Peyer's patch (tissue), 4 donors: ENCODE measurements at regions not wholly inside any gene's neighbourhood (a gene's known extent, or its start where the extent isn't known, plus 50 kb on each side); places are given as distances from the start of the nearest gene placed in this dataset.
A peak's percentile ranks its signal among the peaks of the same experiment; 100 is the strongest.

Experiments
- DNase-seq, 3 donors: peaks; one replicate each; pipeline ENCODE4 v3.0.0-alpha.2; 2017 to 2019
- H3K27ac ChIP-seq, 4 donors: fragments of 200-600 bp; sonication (generic); one replicate each; pipeline ENCODE4 v1.5.1; 2016 to 2019
- H3K27me3 ChIP-seq, 2 donors: fragments of 200-600 bp; sonication (generic); one replicate each; pipeline ENCODE4 v1.5.1; 2019
- H3K36me3 ChIP-seq, 3 donors: fragments of 200-600 bp; sonication (generic); one replicate each; pipeline ENCODE4 v1.5.1; 2016 to 2019
- H3K4me1 ChIP-seq, 4 donors: fragments of 200-600 bp; sonication (generic); one replicate each; pipeline ENCODE4 v1.5.1; 2016 to 2019
- H3K4me3 ChIP-seq, 4 donors: fragments of 200-600 bp; sonication (generic); 1 replicate in 3 of 4; 2 replicates in 1 of 4; pipeline ENCODE4 v1.5.1; 2016 to 2019; ENCODE audit warnings: mild to moderate bottlenecking in 1 of 4
- H3K9me3 ChIP-seq, 4 donors: fragments of 200-600 bp; sonication (generic); one replicate each; pipeline ENCODE4 v1.5.1; 2016 to 2019; ENCODE audit warnings: mild to moderate bottlenecking in 1 of 4
- POLR2A ChIP-seq, 2 donors: fragments of 450-650 bp; IDR thresholded peaks; one replicate each; pipeline ENCODE4 v1.5.1; 2017; ENCODE audit warnings: antibody characterized with exemption in 2 of 2, mild to moderate bottlenecking in 2 of 2, moderate library complexity in 2 of 2
- TF ChIP-seq, protein P1 (sequence below), 6 experiments: fragments of 450-650 bp in 4 of 6; fragments of 200-600 bp in 2 of 6; sonication (generic) in 1 of 6; IDR thresholded peaks; one replicate each; pipeline ENCODE4 v1.5.1; 2017 to 2019; ENCODE audit warnings: antibody characterized with exemption in 6 of 6, mild to moderate bottlenecking in 3 of 6, moderate library complexity in 1 of 6

DNA sequence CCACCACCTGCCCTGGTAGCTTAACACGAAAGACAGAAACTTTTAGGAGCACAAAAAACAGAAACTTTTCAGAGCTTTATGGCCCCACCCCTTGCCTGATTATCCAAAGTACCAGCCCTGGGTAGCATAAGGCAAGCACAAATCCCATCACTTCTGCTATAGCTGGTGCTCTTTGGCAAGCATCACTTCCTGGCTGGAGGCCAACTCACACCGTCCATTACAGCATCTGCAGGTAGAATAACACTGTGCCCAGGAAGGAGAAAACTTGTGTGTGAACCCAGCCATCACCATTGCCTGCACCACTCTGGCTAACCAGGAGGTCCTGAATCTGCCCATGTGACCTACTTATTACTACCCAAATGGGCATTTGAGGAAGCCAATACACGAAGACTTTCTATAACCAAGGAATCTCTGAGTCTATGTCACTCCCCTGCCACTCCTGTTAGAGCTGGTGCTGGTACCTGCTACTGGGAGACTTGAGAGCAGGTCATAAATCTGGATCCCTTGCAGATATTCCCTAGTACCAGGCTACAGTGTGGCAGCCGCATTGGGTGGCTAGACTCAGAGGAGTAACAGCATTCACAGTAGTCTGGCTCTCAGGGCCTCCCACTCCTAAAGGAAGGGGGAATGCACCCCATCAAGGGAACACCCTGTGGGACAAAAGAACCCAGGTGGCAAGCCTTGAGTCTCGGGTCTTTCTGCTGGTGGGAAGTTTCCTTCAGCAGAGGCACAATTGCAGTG lies 73.3 kb upstream of the AKAP13 start:
- no peak for DNase-seq
- Histone ChIP-seq H3K36me3 (no peaks in the 10 kb centered on the region), H3K4me3 (no peak overlapping the region), H3K9me3 (no peaks in the 10 kb centered on the region), H3K27me3 (no peaks in the 10 kb centered on the region), H3K4me1 (no peaks in the 10 kb centered on the region), H3K27ac (no peak overlapping the region)
- TF ChIP-seq, protein P1, sequence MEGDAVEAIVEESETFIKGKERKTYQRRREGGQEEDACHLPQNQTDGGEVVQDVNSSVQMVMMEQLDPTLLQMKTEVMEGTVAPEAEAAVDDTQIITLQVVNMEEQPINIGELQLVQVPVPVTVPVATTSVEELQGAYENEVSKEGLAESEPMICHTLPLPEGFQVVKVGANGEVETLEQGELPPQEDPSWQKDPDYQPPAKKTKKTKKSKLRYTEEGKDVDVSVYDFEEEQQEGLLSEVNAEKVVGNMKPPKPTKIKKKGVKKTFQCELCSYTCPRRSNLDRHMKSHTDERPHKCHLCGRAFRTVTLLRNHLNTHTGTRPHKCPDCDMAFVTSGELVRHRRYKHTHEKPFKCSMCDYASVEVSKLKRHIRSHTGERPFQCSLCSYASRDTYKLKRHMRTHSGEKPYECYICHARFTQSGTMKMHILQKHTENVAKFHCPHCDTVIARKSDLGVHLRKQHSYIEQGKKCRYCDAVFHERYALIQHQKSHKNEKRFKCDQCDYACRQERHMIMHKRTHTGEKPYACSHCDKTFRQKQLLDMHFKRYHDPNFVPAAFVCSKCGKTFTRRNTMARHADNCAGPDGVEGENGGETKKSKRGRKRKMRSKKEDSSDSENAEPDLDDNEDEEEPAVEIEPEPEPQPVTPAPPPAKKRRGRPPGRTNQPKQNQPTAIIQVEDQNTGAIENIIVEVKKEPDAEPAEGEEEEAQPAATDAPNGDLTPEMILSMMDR (IDR thresholded peaks at IDR 0.05), result no peak
- TF ChIP-seq POLR2A (IDR thresholded peaks at IDR 0.05), result no peak

DNA sequence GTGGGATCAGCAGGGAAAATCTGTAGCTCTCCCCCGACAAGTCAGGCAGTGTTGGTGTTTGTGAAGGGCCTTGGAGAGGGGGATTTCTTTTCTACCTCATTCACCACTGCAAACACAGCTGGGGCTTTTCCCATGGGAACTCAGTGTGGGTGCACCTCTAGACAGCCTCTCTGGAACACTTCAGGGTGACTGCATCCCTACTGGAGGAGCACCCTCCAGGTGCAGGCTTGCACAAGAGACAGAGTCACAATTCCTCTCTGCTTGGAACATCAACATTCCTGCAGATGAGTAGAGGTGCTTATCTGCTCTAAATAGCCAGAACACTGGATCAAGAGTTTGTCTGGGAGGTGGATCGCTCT lies 72.7 kb upstream of the AKAP13 start:
- no peak overlapping the region for H3K4me3 ChIP-seq
- H3K27ac ChIP-seq, result no peak overlapping the region
- H3K4me1 ChIP-seq, result no peaks in the 10 kb centered on the region
- H3K27me3 ChIP-seq, result no peaks in the 10 kb centered on the region
- TF ChIP-seq POLR2A (IDR thresholded peaks at IDR 0.05), result no peak
- TF ChIP-seq, protein P1 (IDR thresholded peaks at IDR 0.05), result no peak
- DNase-seq, result no peak
- no peaks in the 10 kb centered on the region for H3K36me3 ChIP-seq
- no peaks in the 10 kb centered on the region for H3K9me3 ChIP-seq

DNA sequence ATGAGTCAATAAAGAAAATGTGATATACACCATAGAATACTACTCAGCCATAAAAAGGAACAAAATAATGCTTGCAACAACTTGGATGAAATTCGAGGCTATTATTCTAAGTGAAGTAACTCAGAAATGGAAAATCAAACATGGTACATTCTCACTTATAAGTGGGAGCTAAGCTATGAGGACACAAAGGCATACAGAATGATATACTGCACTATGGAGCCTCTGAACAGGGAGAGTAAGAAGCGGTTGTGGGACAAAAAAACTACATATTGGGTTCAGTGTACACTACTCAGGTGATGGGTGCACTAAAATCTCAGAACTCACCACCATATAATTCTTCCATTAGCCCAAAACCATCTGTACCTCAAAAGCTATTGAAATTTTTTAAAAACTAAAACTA lies 68.8 kb upstream of the AKAP13 start:
- DNase-seq, result no peak
- no peak overlapping the region for H3K27ac ChIP-seq
- H3K27me3 ChIP-seq, result no peaks in the 10 kb centered on the region
- H3K4me1 ChIP-seq, result peaks cover 0 to 11% (median 4%) of the 10 kb centered on the region in 4 donors
- no peak overlapping the region for H3K4me3 ChIP-seq
- TF ChIP-seq, protein P1 (IDR thresholded peaks at IDR 0.05), result no peak
- no peak for TF ChIP-seq POLR2A (IDR thresholded peaks at IDR 0.05)
- H3K9me3 ChIP-seq, result no peaks in the 10 kb centered on the region
- no peaks in the 10 kb centered on the region for H3K36me3 ChIP-seq

DNA sequence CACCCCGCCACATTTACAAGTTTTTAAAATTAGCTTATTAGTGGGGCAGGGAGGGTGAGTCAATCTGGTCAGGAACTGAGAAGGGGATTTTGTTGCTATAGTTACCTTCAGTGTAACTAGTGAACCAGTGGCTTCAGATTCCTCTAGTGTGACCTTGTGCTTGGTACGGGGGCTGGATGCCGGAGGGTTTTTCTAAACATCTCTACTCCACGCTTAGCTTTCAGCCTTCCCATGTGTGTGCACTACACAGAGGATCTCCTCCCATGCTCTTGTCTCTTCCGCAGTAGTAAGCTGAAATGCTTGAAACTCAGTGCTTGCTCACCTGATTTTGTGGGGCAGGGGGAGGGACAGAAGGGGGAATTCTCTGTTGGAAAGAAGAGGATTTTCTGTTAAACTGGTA lies 67.9 kb upstream of the AKAP13 start:
- Histone ChIP-seq H3K4me3 (no peak overlapping the region), H3K36me3 (no peaks in the 10 kb centered on the region), H3K4me1 (peaks cover 0 to 19% (median 4%) of the 10 kb centered on the region in 4 donors), H3K27me3 (no peaks in the 10 kb centered on the region), H3K27ac (peak overlapping the region in 2 of 4 donors; percentile 1 to 31), H3K9me3 (no peaks in the 10 kb centered on the region)
- no peak for TF ChIP-seq POLR2A (IDR thresholded peaks at IDR 0.05)
- TF ChIP-seq, protein P1 (IDR thresholded peaks at IDR 0.05), result no peak
- DNase-seq, result no peak

DNA sequence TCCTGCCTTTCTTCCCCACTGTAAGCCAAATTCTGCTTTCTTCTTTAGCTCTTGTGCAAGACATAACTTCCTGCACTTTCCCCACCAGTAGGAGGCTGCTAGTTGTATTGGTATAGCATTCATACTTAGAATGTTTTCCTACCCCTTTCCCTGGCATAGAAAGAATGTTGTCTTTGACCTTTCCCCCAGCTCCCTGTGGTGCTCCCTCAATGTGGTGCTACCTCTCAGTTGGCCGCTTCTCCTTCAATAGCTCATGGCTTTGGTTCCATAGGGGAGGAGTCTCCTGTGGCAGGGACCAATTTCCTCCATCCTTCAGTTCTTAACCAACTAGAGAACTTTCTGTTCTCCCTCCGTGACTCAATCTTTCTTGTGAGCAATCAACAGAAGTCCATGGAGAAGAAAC lies 67.5 kb upstream of the AKAP13 start:
- no peaks in the 10 kb centered on the region for H3K27me3 ChIP-seq
- H3K27ac ChIP-seq, result peak overlapping the region in 1 of 4 donors; percentile 31
- H3K9me3 ChIP-seq, result no peaks in the 10 kb centered on the region
- H3K36me3 ChIP-seq, result no peaks in the 10 kb centered on the region
- no peak for TF ChIP-seq POLR2A (IDR thresholded peaks at IDR 0.05)
- TF ChIP-seq, protein P1 (IDR thresholded peaks at IDR 0.05), result peak in 2 of 6 experiments; percentile 8 to 10
- H3K4me3 ChIP-seq, result no peak overlapping the region
- DNase-seq, result no peak
- peaks cover 0 to 24% (median 4%) of the 10 kb centered on the region in 4 donors for H3K4me1 ChIP-seq
